HG02852 (cell line): ENCODE measurements at regions not wholly inside any gene's neighbourhood (a gene's known extent, or its start where the extent isn't known, plus 50 kb on each side); places are given as distances from the start of the nearest gene placed in this dataset.
A peak's percentile ranks its signal among the peaks of the same experiment; 100 is the strongest.

Experiments
- ATAC-seq: cut with Tn5 transposase; IDR thresholded peaks from one replicate; pipeline ENCODE4 v1.9.1; 2021; ENCODE audit warnings: mild to moderate bottlenecking, moderate library complexity; ENCODE audit not compliant: unreplicated experiment

DNA sequence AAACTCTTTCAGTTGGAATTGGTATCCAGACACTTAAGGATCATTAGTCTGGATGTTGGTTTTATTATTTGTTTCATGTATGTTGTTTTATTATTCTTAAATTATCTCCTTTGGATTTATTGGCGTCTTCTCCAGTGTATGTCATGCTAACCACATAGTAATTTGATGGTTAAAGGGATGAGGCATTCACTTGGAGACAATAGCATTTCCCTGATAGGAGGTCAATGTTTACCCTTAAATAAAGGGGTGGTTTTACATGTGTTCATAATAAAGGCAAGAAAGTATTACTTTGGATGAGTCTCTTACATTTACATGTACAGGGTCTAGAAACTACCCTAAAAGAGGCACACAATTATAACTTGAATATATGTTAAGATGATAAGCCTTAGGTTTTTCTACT, 51.2 kb upstream of the RNF144B start:
- no peak for ATAC-seq

DNA sequence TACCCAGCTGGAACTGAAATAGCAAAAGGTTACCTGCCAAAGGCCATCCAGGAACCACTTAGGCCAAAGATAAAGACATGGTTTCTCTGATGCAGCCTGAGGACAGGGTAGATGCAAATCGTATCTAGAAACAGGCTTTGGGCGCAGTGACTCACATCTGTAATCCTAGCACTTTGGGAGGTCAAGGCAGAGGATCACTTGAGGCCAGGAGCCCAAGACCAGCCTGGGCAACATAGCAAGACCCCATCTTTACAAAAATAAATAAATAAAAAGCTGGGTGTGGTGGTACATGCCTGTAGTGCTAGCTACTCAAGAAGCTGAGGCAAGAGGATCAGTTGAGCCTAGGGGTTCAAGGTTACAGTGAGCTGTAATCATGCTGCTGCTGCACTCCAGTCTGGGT, 52.9 kb upstream of the RNF144B start:
- ATAC-seq, result no peak

DNA sequence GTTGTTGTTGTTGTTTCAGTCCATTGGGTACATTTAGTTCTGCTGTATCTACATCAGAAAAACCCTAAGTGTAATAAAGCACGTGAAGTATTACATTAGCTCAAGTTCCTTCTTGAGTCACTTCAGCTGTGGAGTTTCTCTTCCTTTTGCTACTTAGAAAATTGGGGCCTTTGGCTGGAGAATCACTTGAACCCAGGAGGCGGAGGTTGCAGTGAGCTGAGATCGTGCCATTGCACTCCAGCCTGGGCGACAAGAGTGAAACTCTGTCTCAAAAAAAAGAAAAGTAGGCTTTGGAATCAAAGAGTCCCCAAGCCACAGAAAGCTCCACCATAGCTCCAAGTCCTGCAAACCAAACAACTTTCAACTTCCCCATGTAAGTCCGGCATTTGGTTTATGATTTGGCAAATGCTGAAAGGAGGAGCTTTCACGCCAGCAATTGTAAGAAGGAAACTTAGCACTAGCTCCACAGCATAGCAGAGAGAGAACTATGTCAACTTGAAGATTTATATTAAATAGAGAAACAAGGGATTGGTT, 56.5 kb upstream of the RNF144B start:
- peak; percentile 46 for ATAC-seq

DNA sequence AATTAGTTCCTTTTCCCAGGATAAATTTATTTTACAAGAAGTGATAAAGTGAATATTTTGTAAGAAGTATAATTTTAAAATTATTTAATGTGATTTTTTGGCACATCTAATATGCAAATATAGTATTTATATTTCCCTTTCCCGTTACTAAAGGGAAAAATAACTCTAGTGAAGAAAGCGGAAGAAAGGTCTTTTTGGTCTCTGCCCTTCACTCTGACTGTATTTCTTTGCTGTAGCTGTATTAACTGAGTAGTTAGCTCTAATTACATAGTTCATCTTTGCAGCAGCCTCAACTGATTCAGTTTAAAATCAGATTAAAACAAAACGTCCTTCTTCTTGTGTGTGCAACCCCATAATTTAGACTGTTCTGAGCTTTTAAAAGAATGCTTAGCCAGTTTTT, 57.4 kb upstream of the RNF144B start:
- ATAC-seq, result no peak

DNA sequence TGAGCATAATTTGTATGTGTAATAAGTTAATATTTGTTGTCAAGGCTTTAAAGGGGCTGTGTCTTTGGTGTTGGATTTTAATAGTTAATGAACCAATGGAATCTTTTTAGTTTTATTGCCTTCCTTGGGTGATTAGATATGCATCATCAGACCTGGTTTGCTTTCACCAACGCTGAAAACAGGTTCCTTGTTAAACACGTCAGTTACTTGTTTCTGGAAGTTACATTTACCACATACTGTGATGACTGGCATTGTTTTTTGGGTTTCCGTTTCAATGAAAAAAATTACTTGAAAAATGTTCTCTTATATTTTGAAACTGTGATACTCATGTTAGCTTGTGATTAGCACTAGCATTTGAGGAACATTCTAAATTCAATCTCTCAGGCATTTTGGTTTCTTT, 58.6 kb upstream of the RNF144B start:
- no peak for ATAC-seq

DNA sequence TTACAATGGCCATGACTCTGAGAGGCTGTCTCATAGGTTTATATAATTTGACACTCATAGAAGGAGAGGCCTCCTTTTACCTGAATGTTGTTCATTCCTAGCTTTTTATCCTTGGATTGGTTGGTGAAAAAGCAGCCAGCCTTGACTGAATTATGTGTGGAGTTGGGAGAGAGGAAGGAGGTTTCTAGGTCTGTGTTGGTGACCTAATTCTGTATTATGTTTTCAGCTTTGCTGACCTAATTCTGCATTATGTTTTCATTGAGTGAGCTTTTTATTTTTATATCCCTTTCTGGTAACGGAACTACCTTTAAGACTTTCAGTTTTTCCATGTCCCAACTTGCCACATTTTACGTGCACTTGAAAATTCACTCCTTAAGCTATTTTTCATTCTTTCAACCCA, 59.1 kb upstream of the RNF144B start:
- no peak for ATAC-seq

DNA sequence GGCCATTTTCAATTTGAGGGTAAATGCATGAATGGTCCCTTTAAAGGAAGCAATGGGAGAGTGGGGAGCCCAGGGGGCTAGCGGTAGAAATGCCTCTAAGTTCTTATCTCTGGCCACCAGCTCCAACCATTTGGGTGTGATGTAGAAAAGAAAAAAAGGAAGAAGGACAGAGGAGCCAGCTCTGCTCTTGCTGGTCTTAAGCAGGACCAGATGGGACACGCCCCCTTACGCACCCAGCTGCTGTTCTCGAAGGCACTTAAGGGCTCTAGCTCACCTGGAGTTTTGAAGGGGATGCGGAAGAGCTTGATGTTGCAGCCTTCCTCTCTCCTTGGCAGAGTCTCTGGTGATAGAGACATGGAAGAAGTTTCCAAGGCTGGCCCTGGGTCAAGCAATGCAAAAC, 59.5 kb upstream of the RNF144B start:
- no peak for ATAC-seq

DNA sequence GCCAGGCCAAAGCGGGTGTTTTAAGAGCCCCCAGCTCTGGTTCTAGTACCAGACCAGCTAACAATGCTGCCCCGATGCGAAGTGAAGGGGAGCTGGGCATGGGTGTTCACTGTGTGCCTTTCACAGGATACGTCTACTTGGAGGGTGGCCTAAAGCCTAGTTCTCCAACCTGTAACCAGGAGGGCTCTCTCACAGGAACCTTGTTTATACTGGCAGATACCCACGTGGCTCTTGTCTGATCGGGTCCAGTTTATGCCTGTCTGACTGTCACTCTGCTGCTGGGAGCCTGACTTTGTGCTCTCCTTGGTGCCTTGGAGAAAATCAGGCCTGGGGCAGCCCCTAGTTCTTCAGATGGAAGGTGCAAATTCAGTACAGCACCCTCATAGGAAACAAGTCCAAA, 60.2 kb upstream of the RNF144B start:
- no peak for ATAC-seq

DNA sequence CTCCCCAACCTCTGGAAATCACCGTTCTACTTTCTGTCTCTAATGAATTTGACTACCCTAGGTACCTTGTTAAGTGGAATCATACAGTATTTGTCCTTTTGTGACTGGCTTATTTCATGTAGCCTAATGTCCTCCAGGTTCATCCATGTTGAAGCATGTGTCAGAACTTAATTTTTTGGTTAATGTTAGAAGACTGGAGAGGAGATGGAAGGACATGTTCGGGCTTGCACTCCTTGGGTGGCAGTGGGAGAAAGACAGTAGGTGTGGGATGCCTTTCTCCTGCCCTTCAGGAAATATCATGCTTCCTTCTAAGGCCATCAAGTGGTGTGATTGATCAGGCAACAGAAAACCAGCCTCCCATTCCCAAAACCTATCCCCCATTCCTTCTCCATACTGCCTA, 61.1 kb upstream of the RNF144B start:
- ATAC-seq, result no peak

DNA sequence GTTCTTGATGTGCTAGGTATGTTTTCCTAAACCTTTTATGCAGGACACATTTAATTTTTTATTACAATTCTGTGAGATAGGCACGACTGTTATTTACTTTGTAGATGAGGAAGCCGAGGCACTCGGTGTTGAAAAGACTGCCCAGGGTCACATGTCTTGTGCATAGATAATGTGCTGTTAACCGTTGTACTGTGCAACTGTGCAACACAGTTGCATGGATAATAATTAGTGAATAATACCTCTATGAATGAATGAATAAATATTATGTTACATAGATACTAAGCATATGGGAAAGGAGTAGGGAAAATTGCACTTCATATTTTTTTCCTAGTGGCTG, 60.3 kb upstream of the DEK start:
- no peak for ATAC-seq

DNA sequence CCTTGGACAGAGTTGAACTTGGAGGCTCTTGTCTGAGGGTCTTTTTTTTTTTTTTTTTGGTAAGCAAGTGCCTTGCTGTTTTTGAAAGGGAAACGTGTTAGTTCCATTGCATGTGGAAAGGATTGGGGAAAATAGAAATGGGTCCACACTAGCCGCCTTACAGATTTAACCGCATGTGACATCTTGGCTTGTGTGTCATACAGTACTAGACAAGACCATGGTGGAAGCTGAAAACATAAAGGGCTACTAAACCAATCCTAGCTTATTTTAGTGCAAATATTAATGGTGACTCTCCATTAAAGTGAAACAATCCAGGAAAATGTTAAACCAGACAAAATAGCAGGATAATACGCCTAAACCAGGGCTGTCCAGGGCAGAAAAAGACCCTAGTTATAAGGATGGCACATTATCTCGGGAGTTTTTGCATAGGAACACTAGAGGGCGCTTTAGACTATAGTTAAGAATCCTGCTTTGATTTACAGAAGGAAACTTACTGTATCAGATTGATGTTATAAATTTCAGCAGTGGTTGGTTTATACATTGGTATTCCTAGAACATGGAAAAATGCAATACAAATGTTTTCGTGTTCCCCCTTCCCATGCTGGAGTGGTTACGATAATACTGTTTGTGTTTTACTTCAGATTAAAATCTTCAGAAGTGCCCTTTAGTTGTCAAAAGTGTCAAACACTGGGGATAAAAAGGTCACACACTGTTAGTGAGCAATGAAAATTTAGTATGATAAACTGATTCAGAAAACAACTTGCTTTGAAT, 59.8 kb upstream of the DEK start:
- ATAC-seq, result peak; percentile 62

DNA sequence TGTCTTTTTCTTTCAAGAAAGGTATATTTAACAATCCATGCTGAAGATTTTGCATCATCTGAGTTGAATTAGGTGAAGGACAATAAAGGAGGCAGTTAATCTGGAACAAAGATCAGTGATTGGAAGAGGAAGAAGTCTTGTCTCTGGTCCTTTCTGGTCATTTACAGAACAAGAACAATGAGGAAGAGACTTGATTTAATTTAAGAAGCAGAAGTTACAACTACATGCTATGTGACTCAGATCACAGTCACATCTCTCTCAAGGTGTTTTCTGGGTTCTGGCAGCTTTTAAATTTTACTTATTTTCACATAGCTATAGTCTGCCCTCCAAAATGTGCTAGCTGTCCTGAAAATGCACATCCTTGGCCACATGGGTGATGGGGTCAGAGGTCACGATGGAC, 53.5 kb upstream of the DEK start:
- no peak for ATAC-seq

DNA sequence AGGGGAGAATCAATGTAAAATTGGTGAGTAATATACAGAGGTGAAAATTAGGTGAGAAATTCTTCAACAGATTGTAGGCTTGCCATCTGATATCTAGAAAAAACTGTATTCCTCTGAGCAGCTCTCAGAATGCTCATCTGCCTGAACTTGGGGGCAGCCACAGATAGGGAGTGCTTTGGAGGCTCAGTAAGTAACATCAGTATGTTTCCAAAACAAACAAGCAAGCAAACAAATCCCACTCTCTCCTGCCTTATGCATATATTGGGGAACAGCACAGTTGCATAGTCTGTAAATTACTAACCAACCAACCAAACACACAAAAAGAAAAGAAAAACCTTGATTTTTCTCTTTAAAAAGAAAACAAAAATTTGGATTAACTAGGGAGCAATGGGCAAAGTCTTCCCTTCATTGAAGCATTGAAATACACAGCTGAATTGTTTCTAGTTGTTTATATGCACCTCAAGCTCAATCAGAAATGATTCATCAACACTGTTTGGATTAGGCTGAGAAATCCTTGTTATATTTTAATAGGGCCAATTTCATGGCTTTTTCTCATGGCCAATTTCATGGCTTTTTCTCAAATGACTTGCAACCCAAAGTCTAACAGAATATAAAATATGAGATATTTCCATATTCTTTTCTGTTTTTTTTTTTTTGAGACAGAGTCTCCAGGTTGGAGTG, 50.1 kb upstream of the DEK start:
- ATAC-seq, result no peak
